Activated naive CD4-positive, alpha-beta T cell treated with anti-CD3 and anti-CD28 coated beads for 36 hours (primary cell): ENCODE measurements at regions not wholly inside any gene's neighbourhood (a gene's known extent, or its start where the extent isn't known, plus 50 kb on each side); places are given as distances from the start of the nearest gene placed in this dataset.
"Not testable (repeated sequence)": the region's sequence is repeated elsewhere in the genome, so short reads cannot be mapped to it uniquely, and the experiment has no call there.

ENCODE experiments used
- CTCF ChIA-PET: fragments of 350-600 bp; sonication (Branson Sonifier 250); formaldehyde crosslinking; loops from one replicate; lab custom pipeline; 2021; ENCODE audit warnings: antibody characterized with exemption; lab: Charles Lee
- DNase-seq: peaks from one replicate; pipeline ENCODE4 v3.0.0-alpha.2; 2020
- H3K27ac Mint-ChIP-seq: one replicate; pipeline ENCODE4 v1.8.0; 2021; ENCODE audit warnings: mild to moderate bottlenecking, mixed read lengths
- H3K27me3 Mint-ChIP-seq: one replicate; pipeline ENCODE4 v1.8.0; 2021; ENCODE audit warnings: low read depth, mixed read lengths
- H3K36me3 Mint-ChIP-seq: one replicate; pipeline ENCODE4 v1.8.0; 2021; ENCODE audit warnings: low read depth, mixed read lengths
- H3K4me1 Mint-ChIP-seq: one replicate; pipeline ENCODE4 v1.8.0; 2021; ENCODE audit warnings: low read depth, mixed read lengths
- H3K4me3 Mint-ChIP-seq: one replicate; pipeline ENCODE4 v1.8.0; 2021; ENCODE audit warnings: mild to moderate bottlenecking, moderate library complexity, mixed read lengths
- H3K9me3 Mint-ChIP-seq: one replicate; pipeline ENCODE4 v1.8.0; 2021; ENCODE audit warnings: mixed read lengths
- intact Hi-C: fragments of 100-400 bp; cut with micrococcal nuclease; formaldehyde crosslinking; loops from one replicate; pipeline ENCODE4 v1.15.1; 2023

- H3K9me3 Mint-ChIP-seq: peaks cover 8% of the 10 kb centered on the region
- H3K27ac Mint-ChIP-seq: no peak overlapping the region
- CTCF ChIA-PET: no interaction called here
- intact Hi-C loops: no loop called here
- H3K4me3 Mint-ChIP-seq: no peak overlapping the region
- peaks cover 36% of the 10 kb centered on the region for H3K4me1 Mint-ChIP-seq
- peaks cover 64% of the 10 kb centered on the region for H3K36me3 Mint-ChIP-seq
- no peak for DNase-seq
- H3K27me3 Mint-ChIP-seq: no peaks in the 10 kb centered on the region
Observed at GRCh38 chr17:21540502-21540901, 151.8 kb upstream of the KCNJ18 start.

GRCh38 chr17:21542070-21542469, 150.3 kb upstream of the KCNJ18 start:
- Mint-ChIP-seq H3K27me3 (no peaks in the 10 kb centered on the region), H3K4me3 (no peak overlapping the region), H3K36me3 (peaks cover 61% of the 10 kb centered on the region), H3K27ac (no peak overlapping the region), H3K4me1 (peaks cover 42% of the 10 kb centered on the region), H3K9me3 (peaks cover 7% of the 10 kb centered on the region)
- intact Hi-C loops: no loop called here
- CTCF ChIA-PET: interaction anchor here (2.1 kb wide), 1 partner anchor 85 kb away, joined by 10 read pairs; no protein-coding TSS in a partner anchor
- DNase-seq: no peak

DNA sequence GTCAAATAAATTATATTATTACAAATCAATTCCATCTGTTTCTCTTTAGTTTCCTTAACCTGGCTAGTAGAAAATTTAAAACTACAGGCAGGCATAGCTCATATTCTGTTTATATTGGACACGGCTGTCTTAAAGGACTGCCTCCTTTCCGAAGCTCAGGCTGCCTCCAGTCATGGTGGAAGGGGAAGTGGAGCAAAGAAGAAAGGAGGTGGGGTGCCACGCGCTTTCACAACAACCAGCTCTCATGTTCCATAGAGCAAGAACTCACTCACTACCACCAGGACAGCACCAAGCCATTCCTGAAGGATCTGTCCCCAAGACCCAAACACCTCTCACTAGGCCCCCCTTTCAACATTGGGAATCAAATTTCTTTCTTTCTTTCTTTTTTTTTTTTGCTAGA, 149.3 kb upstream of the KCNJ18 start:
- intact Hi-C loops: no loop called here
- Mint-ChIP-seq H3K4me3 (no peak overlapping the region), H3K9me3 (no peaks in the 10 kb centered on the region), H3K27ac (no peak overlapping the region), H3K36me3 (peaks cover 59% of the 10 kb centered on the region), H3K4me1 (peaks cover 42% of the 10 kb centered on the region), H3K27me3 (no peaks in the 10 kb centered on the region)
- CTCF ChIA-PET: interaction anchor here (2.1 kb wide), 1 partner anchor 86 kb away, joined by 10 read pairs; no protein-coding TSS in a partner anchor
- DNase-seq: no peak

DNA sequence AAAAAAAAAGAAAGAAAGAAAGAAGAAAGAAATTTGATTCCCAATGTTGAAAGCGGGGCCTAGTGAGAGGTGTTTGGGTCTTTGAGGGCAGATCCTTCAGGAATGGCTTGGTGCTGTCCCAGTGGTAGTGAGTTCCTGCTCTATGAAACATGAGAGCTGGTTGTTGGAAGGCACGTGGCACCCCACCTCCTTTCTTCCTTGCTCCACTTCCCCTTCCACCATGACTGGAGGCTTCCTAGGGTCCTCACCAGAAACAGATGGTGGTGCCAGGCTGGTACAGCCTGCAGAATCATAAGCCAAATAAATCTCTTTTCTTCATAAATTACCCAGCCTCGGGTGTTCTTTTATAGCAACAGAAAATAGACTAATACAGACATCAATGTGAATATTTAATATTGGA, 147.3 kb upstream of the KCNJ18 start:
- Mint-ChIP-seq H3K9me3 (no peaks in the 10 kb centered on the region), H3K27me3 (no peaks in the 10 kb centered on the region), H3K27ac (no peak overlapping the region), H3K4me1 (peaks cover 41% of the 10 kb centered on the region), H3K4me3 (no peak overlapping the region), H3K36me3 (peaks cover 67% of the 10 kb centered on the region)
- intact Hi-C loops: no loop called here
- CTCF ChIA-PET: no interaction called here
- no peak for DNase-seq

- H3K27me3 Mint-ChIP-seq: peaks cover 2% of the 10 kb centered on the region
- H3K4me1 Mint-ChIP-seq: peaks cover 40% of the 10 kb centered on the region
- peaks cover 56% of the 10 kb centered on the region for H3K36me3 Mint-ChIP-seq
- H3K27ac Mint-ChIP-seq: no peak overlapping the region
- intact Hi-C loops: no loop called here
- peak overlapping the region; percentile 91 for H3K4me3 Mint-ChIP-seq
- H3K9me3 Mint-ChIP-seq: no peaks in the 10 kb centered on the region
- CTCF ChIA-PET: interaction anchor here (1.1 kb wide), 1 partner anchor 12 kb away, joined by 3 read pairs; no protein-coding TSS in a partner anchor
- peak; percentile 15 for DNase-seq
Observed at GRCh38 chr17:21548236-21548635, 144.1 kb upstream of the KCNJ18 start.

DNA sequence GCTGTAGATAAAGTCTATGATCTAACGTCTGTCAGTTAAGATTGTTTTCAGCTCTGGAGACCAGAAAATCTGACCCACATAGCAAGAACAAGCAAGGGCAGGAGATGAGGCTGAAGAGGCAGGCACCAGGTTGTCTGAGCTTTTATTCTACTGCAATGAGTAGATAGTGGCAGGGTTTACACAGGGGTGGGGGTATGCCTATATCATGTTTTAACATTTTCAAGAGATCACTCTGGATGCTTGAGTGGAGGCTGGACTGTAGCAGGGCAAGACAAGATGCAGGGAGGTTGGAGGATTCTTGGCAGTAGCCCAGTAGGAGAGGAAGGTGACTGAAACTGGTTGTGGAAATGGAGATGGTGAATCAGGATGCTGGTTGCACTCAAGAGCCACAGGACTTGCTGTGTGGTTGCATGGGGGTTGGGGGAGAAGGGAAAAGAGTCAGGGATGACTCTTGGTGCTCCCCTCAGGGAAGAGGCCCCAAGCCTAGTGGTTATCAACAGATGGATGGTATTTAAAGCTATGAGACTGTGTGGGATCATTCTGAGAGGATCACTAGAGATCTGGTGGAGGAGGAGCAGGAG, 143.1 kb upstream of the KCNJ18 start:
- H3K4me1 Mint-ChIP-seq: peaks cover 39% of the 10 kb centered on the region
- peak overlapping the region; percentile 91 for H3K4me3 Mint-ChIP-seq
- H3K27me3 Mint-ChIP-seq: peaks cover 8% of the 10 kb centered on the region
- CTCF ChIA-PET: interaction anchor here (0.6 to 0.9 kb wide), 2 partner anchors 12 to 36 kb away, joined by 3 to 5 read pairs; no protein-coding TSS in a partner anchor
- peak overlapping the region; percentile 88 for H3K27ac Mint-ChIP-seq
- peaks cover 50% of the 10 kb centered on the region for H3K36me3 Mint-ChIP-seq
- intact Hi-C loops: loop anchor here (1.0 kb wide), 1 partner anchor 10 kb away; no protein-coding TSS in a partner anchor
- DNase-seq: peak; percentile 64
- no peaks in the 10 kb centered on the region for H3K9me3 Mint-ChIP-seq

DNA sequence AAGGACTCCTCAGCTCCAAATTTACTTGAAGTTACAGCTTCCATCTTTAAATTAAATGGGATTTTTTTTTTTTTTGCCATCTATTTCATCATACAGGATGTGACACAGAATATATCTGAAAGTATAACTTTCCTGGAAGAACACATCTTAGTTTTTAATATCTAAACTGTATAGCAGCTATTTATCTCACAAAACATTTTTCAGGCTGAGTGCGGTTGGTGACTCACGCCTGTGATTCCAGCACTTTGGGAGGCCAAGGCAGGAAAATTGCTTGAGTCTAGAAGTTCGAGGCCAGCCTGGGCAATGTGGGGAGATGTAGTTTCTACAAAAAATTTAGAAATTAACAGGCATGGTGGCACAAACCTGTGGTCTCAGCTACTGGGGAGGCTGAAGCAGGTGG, 142.3 kb upstream of the KCNJ18 start:
- peak; percentile 76 for DNase-seq
- not testable (repeated sequence) for H3K9me3 Mint-ChIP-seq, H3K27me3 Mint-ChIP-seq
- Mint-ChIP-seq H3K27ac (peak overlapping the region; percentile 88), H3K4me1 (peaks cover 36% of the 10 kb centered on the region), H3K36me3 (peaks cover 42% of the 10 kb centered on the region), H3K4me3 (peak overlapping the region; percentile 91)
- intact Hi-C loops: loop anchor here (2.0 kb wide), 1 partner anchor 507 kb away; the partner anchor contains the start of gene USP22
- CTCF ChIA-PET: interaction anchor here (0.6 to 0.9 kb wide), 2 partner anchors 13 to 37 kb away, joined by 3 to 5 read pairs; no protein-coding TSS in a partner anchor

- Mint-ChIP-seq H3K9me3 (peaks cover 1% of the 10 kb centered on the region), H3K4me1 (peaks cover 29% of the 10 kb centered on the region), H3K27ac (peak overlapping the region; percentile 88), H3K27me3 (peaks cover 11% of the 10 kb centered on the region), H3K4me3 (peak overlapping the region; percentile 91), H3K36me3 (peaks cover 34% of the 10 kb centered on the region)
- intact Hi-C loops: loop anchor here (1.0 to 2.0 kb wide), 3 partner anchors 94 to 508 kb away; partner anchors contain the start of gene USP22
- CTCF ChIA-PET: interaction anchor here (0.7 kb wide), 1 partner anchor 12 kb away, joined by 3 read pairs; no protein-coding TSS in a partner anchor
- DNase-seq: peak; percentile 79
Observed at GRCh38 chr17:21551081-21551881, 141.0 kb upstream of the KCNJ18 start.

- H3K27ac Mint-ChIP-seq, DNase-seq, H3K4me1 Mint-ChIP-seq, H3K27me3 Mint-ChIP-seq, H3K36me3 Mint-ChIP-seq, H3K4me3 Mint-ChIP-seq, intact Hi-C loops, CTCF ChIA-PET: not testable (repeated sequence)
- peaks cover 10% of the 10 kb centered on the region for H3K9me3 Mint-ChIP-seq
Observed at GRCh38 chr17:21558921-21559320, 133.4 kb upstream of the KCNJ18 start.

DNA sequence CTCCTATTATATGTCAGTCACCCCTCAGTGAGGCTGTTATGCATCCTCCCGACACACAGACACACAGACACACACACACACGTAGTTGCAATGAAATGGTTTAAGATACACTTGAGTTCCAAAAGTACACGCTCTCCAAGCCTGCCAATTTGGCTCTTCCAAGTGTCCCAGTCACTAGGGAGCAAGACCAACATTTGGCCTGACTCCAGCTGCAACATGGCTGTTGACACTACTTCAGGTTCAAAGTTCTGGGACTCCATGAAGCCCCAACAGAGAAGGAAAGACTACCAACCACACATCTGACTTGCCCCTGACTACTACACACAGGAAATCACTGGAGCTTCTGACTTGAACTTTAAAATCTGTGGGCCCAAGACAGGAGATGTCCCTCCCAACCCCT, 128.1 kb upstream of the KCNJ18 start:
- H3K9me3 Mint-ChIP-seq: peaks cover 1% of the 10 kb centered on the region
- CTCF ChIA-PET: no interaction called here
- no peaks in the 10 kb centered on the region for H3K4me1 Mint-ChIP-seq
- H3K27ac Mint-ChIP-seq: no peak overlapping the region
- no peaks in the 10 kb centered on the region for H3K36me3 Mint-ChIP-seq
- intact Hi-C loops: no loop called here
- no peak overlapping the region for H3K4me3 Mint-ChIP-seq
- DNase-seq: no peak
- H3K27me3 Mint-ChIP-seq: peaks cover 4% of the 10 kb centered on the region

- H3K9me3 Mint-ChIP-seq, H3K36me3 Mint-ChIP-seq, H3K27ac Mint-ChIP-seq, intact Hi-C loops, H3K27me3 Mint-ChIP-seq, CTCF ChIA-PET, H3K4me1 Mint-ChIP-seq, DNase-seq, H3K4me3 Mint-ChIP-seq: not testable (repeated sequence)
Observed at GRCh38 chr17:21564757-21565156, 127.6 kb upstream of the KCNJ18 start.

DNA sequence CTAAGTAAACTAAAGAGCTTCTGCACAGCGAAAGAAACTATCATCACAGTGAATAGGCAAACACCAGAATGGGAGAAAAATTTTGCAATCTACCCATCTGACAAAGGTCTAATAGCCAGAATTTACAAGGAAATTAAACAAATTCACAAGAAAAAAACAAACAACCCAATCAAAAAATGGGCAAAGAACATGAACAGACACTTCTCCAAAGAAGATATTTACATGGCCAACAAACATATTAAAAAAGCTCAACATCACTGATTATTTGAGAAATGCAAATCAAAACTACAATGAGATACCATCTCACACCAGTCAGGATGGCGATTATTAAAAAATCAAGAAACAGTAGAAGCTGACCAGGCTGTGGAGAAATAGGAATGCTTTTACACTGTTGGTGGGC, 121.9 kb upstream of the KCNJ18 start:
- H3K27me3 Mint-ChIP-seq, CTCF ChIA-PET, H3K4me1 Mint-ChIP-seq, intact Hi-C loops, DNase-seq, H3K27ac Mint-ChIP-seq, H3K9me3 Mint-ChIP-seq, H3K4me3 Mint-ChIP-seq, H3K36me3 Mint-ChIP-seq: not testable (repeated sequence)
